ENCODE measurements at regions not wholly inside any gene's neighbourhood (a gene's known extent, or its start where the extent isn't known, plus 50 kb on each side); places are given as distances from the start of the nearest gene placed in this dataset.
"Not testable (repeated sequence)": the region's sequence is repeated elsewhere in the genome, so short reads cannot be mapped to it uniquely, and the experiment has no call there.

- H3K9me3 ChIP-seq (ENCODE audit: control extremely low read depth in 1 of 5, control insufficient read depth in 4 of 5, insufficient read depth in 2 of 5, low read depth in 1 of 5, low read length in 4 of 5); H3K36me3 ChIP-seq (ENCODE audit: control insufficient read depth in 4 of 4, insufficient read depth in 4 of 4, low read length in 3 of 4); H3K27ac ChIP-seq (ENCODE audit: insufficient read depth in 1 of 2, low read depth in 1 of 2, low read length in 2 of 2, poor library complexity in 1 of 2, severe bottlenecking in 2 of 2); H3K4me1 ChIP-seq (ENCODE audit: control extremely low read depth in 1 of 4, control insufficient read depth in 4 of 4, insufficient read depth in 4 of 4, low read length in 3 of 4); POLR2A ChIA-PET; DNase-seq; CTCF ChIA-PET; H3K4me3 ChIP-seq (ENCODE audit: control insufficient read depth in 1 of 7, extremely low read depth in 1 of 7, insufficient read depth in 4 of 7, low read depth in 2 of 7, low read length in 6 of 7); H3K27me3 ChIP-seq (replicated peaks in 2 of 5; ENCODE audit: control insufficient read depth in 4 of 5, insufficient read depth in 5 of 5, low read length in 4 of 5): not testable (repeated sequence)
- WGBS (ENCODE audit: insufficient coverage): 94% methylated on average over 5 of the region's 9 CpGs
Measured at GRCh38 chr16:88201611-88202010, 181.1 kb upstream of the ZNF469 start.

- Histone ChIP-seq H3K4me3 (ENCODE audit: control insufficient read depth in 1 of 7, extremely low read depth in 1 of 7, insufficient read depth in 4 of 7, low read depth in 2 of 7, low read length in 6 of 7) (no peak overlapping the region), H3K4me1 (ENCODE audit: control extremely low read depth in 1 of 4, control insufficient read depth in 4 of 4, insufficient read depth in 4 of 4, low read length in 3 of 4) (no peaks in the 10 kb centered on the region), H3K27ac (ENCODE audit: insufficient read depth in 1 of 2, low read depth in 1 of 2, low read length in 2 of 2, poor library complexity in 1 of 2, severe bottlenecking in 2 of 2) (no peak overlapping the region), H3K36me3 (ENCODE audit: control insufficient read depth in 4 of 4, insufficient read depth in 4 of 4, low read length in 3 of 4) (no peaks in the 10 kb centered on the region), H3K9me3 (ENCODE audit: control extremely low read depth in 1 of 5, control insufficient read depth in 4 of 5, insufficient read depth in 2 of 5, low read depth in 1 of 5, low read length in 4 of 5) (no peaks in the 10 kb centered on the region), H3K27me3 (replicated peaks in 2 of 5; ENCODE audit: control insufficient read depth in 4 of 5, insufficient read depth in 5 of 5, low read length in 4 of 5) (no peaks in the 10 kb centered on the region)
- WGBS (ENCODE audit: insufficient coverage): 84% methylated on average over 10 of the region's 13 CpGs
- ChIA-PET POLR2A (no interaction called here), CTCF (no interaction called here)
- DNase-seq: no peak
Measured at GRCh38 chr16:88202207-88202745, 180.5 kb upstream of the ZNF469 start.

- CTCF ChIA-PET; H3K27ac ChIP-seq (ENCODE audit: insufficient read depth in 1 of 2, low read depth in 1 of 2, low read length in 2 of 2, poor library complexity in 1 of 2, severe bottlenecking in 2 of 2); H3K36me3 ChIP-seq (ENCODE audit: control insufficient read depth in 4 of 4, insufficient read depth in 4 of 4, low read length in 3 of 4); DNase-seq; H3K9me3 ChIP-seq (ENCODE audit: control extremely low read depth in 1 of 5, control insufficient read depth in 4 of 5, insufficient read depth in 2 of 5, low read depth in 1 of 5, low read length in 4 of 5); POLR2A ChIA-PET; H3K4me3 ChIP-seq (ENCODE audit: control insufficient read depth in 1 of 7, extremely low read depth in 1 of 7, insufficient read depth in 4 of 7, low read depth in 2 of 7, low read length in 6 of 7); H3K27me3 ChIP-seq (replicated peaks in 2 of 5; ENCODE audit: control insufficient read depth in 4 of 5, insufficient read depth in 5 of 5, low read length in 4 of 5); H3K4me1 ChIP-seq (ENCODE audit: control extremely low read depth in 1 of 4, control insufficient read depth in 4 of 4, insufficient read depth in 4 of 4, low read length in 3 of 4): not testable (repeated sequence)
- WGBS (ENCODE audit: insufficient coverage): 86% methylated on average over 29 of the region's 37 CpGs
Measured at GRCh38 chr16:88202856-88203681, 179.7 kb upstream of the ZNF469 start.

GRCh38 chr16:88204131-88205110, 178.3 kb upstream of the ZNF469 start:
- H3K36me3 ChIP-seq (ENCODE audit: control insufficient read depth in 4 of 4, insufficient read depth in 4 of 4, low read length in 3 of 4); POLR2A ChIA-PET; H3K4me3 ChIP-seq (ENCODE audit: control insufficient read depth in 1 of 7, extremely low read depth in 1 of 7, insufficient read depth in 4 of 7, low read depth in 2 of 7, low read length in 6 of 7); H3K27me3 ChIP-seq (replicated peaks in 2 of 5; ENCODE audit: control insufficient read depth in 4 of 5, insufficient read depth in 5 of 5, low read length in 4 of 5); H3K4me1 ChIP-seq (ENCODE audit: control extremely low read depth in 1 of 4, control insufficient read depth in 4 of 4, insufficient read depth in 4 of 4, low read length in 3 of 4); H3K27ac ChIP-seq (ENCODE audit: insufficient read depth in 1 of 2, low read depth in 1 of 2, low read length in 2 of 2, poor library complexity in 1 of 2, severe bottlenecking in 2 of 2); DNase-seq; H3K9me3 ChIP-seq (ENCODE audit: control extremely low read depth in 1 of 5, control insufficient read depth in 4 of 5, insufficient read depth in 2 of 5, low read depth in 1 of 5, low read length in 4 of 5); CTCF ChIA-PET: not testable (repeated sequence)
- 97% methylated on average over 12 of the region's 37 CpGs for WGBS (ENCODE audit: insufficient coverage)

- 92% methylated on average over 2 of the region's 17 CpGs for WGBS (ENCODE audit: insufficient coverage)
- POLR2A ChIA-PET: not testable (repeated sequence)
Measured at GRCh38 chr16:88205482-88205881, 177.3 kb upstream of the ZNF469 start.

GRCh38 chr16:88206006-88206405, 176.8 kb upstream of the ZNF469 start:
- H3K36me3 ChIP-seq (ENCODE audit: control insufficient read depth in 4 of 4, insufficient read depth in 4 of 4, low read length in 3 of 4); H3K27me3 ChIP-seq (replicated peaks in 2 of 5; ENCODE audit: control insufficient read depth in 4 of 5, insufficient read depth in 5 of 5, low read length in 4 of 5); H3K4me1 ChIP-seq (ENCODE audit: control extremely low read depth in 1 of 4, control insufficient read depth in 4 of 4, insufficient read depth in 4 of 4, low read length in 3 of 4); POLR2A ChIA-PET; H3K4me3 ChIP-seq (ENCODE audit: control insufficient read depth in 1 of 7, extremely low read depth in 1 of 7, insufficient read depth in 4 of 7, low read depth in 2 of 7, low read length in 6 of 7); H3K9me3 ChIP-seq (ENCODE audit: control extremely low read depth in 1 of 5, control insufficient read depth in 4 of 5, insufficient read depth in 2 of 5, low read depth in 1 of 5, low read length in 4 of 5); DNase-seq; H3K27ac ChIP-seq (ENCODE audit: insufficient read depth in 1 of 2, low read depth in 1 of 2, low read length in 2 of 2, poor library complexity in 1 of 2, severe bottlenecking in 2 of 2); CTCF ChIA-PET: not testable (repeated sequence)
- WGBS (ENCODE audit: insufficient coverage): 92% methylated on average over 9 of the region's 16 CpGs

More at GRCh38 chr16:88205482-88205881, 177.3 kb upstream of the ZNF469 start:
- H3K4me3 ChIP-seq (ENCODE audit: control insufficient read depth in 1 of 7, extremely low read depth in 1 of 7, insufficient read depth in 4 of 7, low read depth in 2 of 7, low read length in 6 of 7); H3K27ac ChIP-seq (ENCODE audit: insufficient read depth in 1 of 2, low read depth in 1 of 2, low read length in 2 of 2, poor library complexity in 1 of 2, severe bottlenecking in 2 of 2); H3K27me3 ChIP-seq (replicated peaks in 2 of 5; ENCODE audit: control insufficient read depth in 4 of 5, insufficient read depth in 5 of 5, low read length in 4 of 5); CTCF ChIA-PET; DNase-seq; H3K9me3 ChIP-seq (ENCODE audit: control extremely low read depth in 1 of 5, control insufficient read depth in 4 of 5, insufficient read depth in 2 of 5, low read depth in 1 of 5, low read length in 4 of 5); H3K36me3 ChIP-seq (ENCODE audit: control insufficient read depth in 4 of 4, insufficient read depth in 4 of 4, low read length in 3 of 4); H3K4me1 ChIP-seq (ENCODE audit: control extremely low read depth in 1 of 4, control insufficient read depth in 4 of 4, insufficient read depth in 4 of 4, low read length in 3 of 4): not testable (repeated sequence)

- CTCF ChIA-PET; H3K27me3 ChIP-seq (replicated peaks in 2 of 5; ENCODE audit: control insufficient read depth in 4 of 5, insufficient read depth in 5 of 5, low read length in 4 of 5); POLR2A ChIA-PET; DNase-seq; H3K36me3 ChIP-seq (ENCODE audit: control insufficient read depth in 4 of 4, insufficient read depth in 4 of 4, low read length in 3 of 4); H3K4me3 ChIP-seq (ENCODE audit: control insufficient read depth in 1 of 7, extremely low read depth in 1 of 7, insufficient read depth in 4 of 7, low read depth in 2 of 7, low read length in 6 of 7); H3K9me3 ChIP-seq (ENCODE audit: control extremely low read depth in 1 of 5, control insufficient read depth in 4 of 5, insufficient read depth in 2 of 5, low read depth in 1 of 5, low read length in 4 of 5); H3K27ac ChIP-seq (ENCODE audit: insufficient read depth in 1 of 2, low read depth in 1 of 2, low read length in 2 of 2, poor library complexity in 1 of 2, severe bottlenecking in 2 of 2); H3K4me1 ChIP-seq (ENCODE audit: control extremely low read depth in 1 of 4, control insufficient read depth in 4 of 4, insufficient read depth in 4 of 4, low read length in 3 of 4): not testable (repeated sequence)
- WGBS (ENCODE audit: insufficient coverage): 76% methylated on average over 4 of the region's 22 CpGs
Measured at GRCh38 chr16:88206516-88206915, 176.2 kb upstream of the ZNF469 start.

Measured in common myeloid progenitor, CD34-positive (primary cell).